ENCODE measurements at regions not wholly inside any gene's neighbourhood (a gene's known extent, or its start where the extent isn't known, plus 50 kb on each side); places are given as distances from the start of the nearest gene placed in this dataset.

- DNase-seq, result no peak
- Histone ChIP-seq H3K36me3 (no peaks in the 10 kb centered on the region), H3K4me3 (no peak overlapping the region), H3K27me3 (no peaks in the 10 kb centered on the region), H3K27ac (no peak overlapping the region), H3K4me1 (peaks cover 0 to 6% (median 3%) of the 10 kb centered on the region in 4 donors), H3K9me3 (no peaks in the 10 kb centered on the region)
- intact Hi-C loops (cut with DNase I), result no loop called here
- TF ChIP-seq, protein P1, sequence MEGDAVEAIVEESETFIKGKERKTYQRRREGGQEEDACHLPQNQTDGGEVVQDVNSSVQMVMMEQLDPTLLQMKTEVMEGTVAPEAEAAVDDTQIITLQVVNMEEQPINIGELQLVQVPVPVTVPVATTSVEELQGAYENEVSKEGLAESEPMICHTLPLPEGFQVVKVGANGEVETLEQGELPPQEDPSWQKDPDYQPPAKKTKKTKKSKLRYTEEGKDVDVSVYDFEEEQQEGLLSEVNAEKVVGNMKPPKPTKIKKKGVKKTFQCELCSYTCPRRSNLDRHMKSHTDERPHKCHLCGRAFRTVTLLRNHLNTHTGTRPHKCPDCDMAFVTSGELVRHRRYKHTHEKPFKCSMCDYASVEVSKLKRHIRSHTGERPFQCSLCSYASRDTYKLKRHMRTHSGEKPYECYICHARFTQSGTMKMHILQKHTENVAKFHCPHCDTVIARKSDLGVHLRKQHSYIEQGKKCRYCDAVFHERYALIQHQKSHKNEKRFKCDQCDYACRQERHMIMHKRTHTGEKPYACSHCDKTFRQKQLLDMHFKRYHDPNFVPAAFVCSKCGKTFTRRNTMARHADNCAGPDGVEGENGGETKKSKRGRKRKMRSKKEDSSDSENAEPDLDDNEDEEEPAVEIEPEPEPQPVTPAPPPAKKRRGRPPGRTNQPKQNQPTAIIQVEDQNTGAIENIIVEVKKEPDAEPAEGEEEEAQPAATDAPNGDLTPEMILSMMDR (IDR thresholded peaks at IDR 0.05), result no peak
- TF ChIP-seq EP300 (IDR thresholded peaks at IDR 0.05) (no peak), POLR2A (IDR thresholded peaks at IDR 0.05) (no peak), POLR2AphosphoS5 (IDR thresholded peaks at IDR 0.05) (no peak)
- 89 to 91% methylated on average over 3 of the region's 3 CpGs for WGBS, 2 donors
Observed at GRCh38 chr4:156523492-156523891, 448.1 kb downstream of the PDGFC start.

DNA sequence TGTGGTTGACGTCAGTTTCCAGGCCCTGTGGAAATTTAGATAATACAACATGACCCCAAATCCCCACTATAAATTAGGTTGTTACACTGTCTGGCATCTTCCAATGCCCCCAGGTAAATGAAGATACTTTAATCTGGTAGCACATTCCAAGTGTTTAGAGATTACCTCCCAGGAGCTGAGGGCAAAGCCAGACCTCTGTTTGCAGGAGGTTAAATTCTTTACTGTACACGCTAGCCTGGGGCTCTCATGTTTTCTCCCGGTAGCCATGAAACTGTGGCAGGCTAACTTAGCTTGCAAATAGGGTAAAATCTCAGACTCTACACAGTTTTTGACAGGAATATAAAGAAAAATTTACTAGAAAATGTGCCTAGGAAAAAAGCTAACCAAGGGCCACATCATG is 450.0 kb downstream of the PDGFC start:
- no peak for DNase-seq
- no peaks in the 10 kb centered on the region for H3K36me3 ChIP-seq
- no peak for TF ChIP-seq POLR2A (IDR thresholded peaks at IDR 0.05)
- no peak for TF ChIP-seq POLR2AphosphoS5 (IDR thresholded peaks at IDR 0.05)
- TF ChIP-seq, protein P1 (IDR thresholded peaks at IDR 0.05), result no peak
- TF ChIP-seq EP300 (IDR thresholded peaks at IDR 0.05), result no peak
- no peaks in the 10 kb centered on the region for H3K9me3 ChIP-seq
- no peak overlapping the region for H3K27ac ChIP-seq
- WGBS, 2 donors, result 91 to 94% methylated on average over 3 of the region's 3 CpGs
- H3K4me3 ChIP-seq, result no peak overlapping the region
- intact Hi-C loops (cut with DNase I), result no loop called here
- no peaks in the 10 kb centered on the region for H3K4me1 ChIP-seq
- no peaks in the 10 kb centered on the region for H3K27me3 ChIP-seq

DNA sequence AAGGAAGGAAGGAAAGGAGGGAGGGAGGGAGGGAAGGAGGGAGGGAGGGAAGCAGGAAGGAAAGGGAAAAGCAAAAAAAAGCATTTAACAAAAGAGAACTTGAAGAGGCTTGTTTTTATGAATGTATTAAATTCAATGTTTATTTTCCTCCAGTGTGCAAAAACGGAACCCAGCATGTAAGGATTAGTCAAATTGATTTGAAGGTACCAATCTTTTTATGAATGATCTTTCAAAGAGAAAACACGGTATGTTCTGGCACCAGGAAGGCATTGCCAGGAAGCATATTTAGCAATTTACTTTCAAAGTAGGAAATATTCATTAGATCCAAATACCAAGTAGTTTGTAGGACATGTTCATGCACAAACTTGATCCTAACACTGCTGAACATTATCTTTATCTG is 453.6 kb downstream of the PDGFC start:
- DNase-seq, result no peak
- H3K9me3 ChIP-seq, result no peaks in the 10 kb centered on the region
- WGBS, 2 donors, result 66 to 74% methylated on average over 2 of the region's 2 CpGs
- no peaks in the 10 kb centered on the region for H3K4me1 ChIP-seq
- intact Hi-C loops (cut with DNase I), result no loop called here
- H3K27ac ChIP-seq, result no peak overlapping the region
- no peaks in the 10 kb centered on the region for H3K36me3 ChIP-seq
- no peak for TF ChIP-seq EP300 (IDR thresholded peaks at IDR 0.05)
- TF ChIP-seq, protein P1 (IDR thresholded peaks at IDR 0.05), result no peak
- no peak for TF ChIP-seq POLR2AphosphoS5 (IDR thresholded peaks at IDR 0.05)
- no peak for TF ChIP-seq POLR2A (IDR thresholded peaks at IDR 0.05)
- H3K27me3 ChIP-seq, result no peaks in the 10 kb centered on the region
- no peak overlapping the region for H3K4me3 ChIP-seq

DNA sequence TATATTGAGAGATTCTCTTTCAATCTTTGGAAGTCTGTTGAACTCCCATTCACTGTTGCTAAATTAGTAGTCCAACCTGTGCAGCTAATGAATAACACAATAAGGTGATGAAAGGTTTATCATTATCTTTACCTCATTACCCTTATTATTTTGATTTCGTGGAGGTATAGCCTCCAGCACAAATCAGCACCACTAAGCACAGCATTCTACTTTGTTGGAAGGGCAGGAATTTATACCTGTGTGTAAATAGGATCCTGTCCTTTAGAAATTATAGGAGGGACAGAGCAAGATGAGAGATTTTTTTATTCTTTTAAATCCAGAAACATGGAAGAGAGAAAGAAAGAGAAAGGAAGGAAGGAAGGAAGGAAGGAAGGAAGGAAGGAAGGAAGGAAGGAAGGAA is 454.1 kb downstream of the PDGFC start:
- intact Hi-C loops (cut with DNase I), result no loop called here
- Histone ChIP-seq H3K27ac (no peak overlapping the region), H3K4me1 (no peaks in the 10 kb centered on the region), H3K36me3 (no peaks in the 10 kb centered on the region), H3K4me3 (no peak overlapping the region), H3K9me3 (no peaks in the 10 kb centered on the region), H3K27me3 (no peaks in the 10 kb centered on the region)
- no peak for DNase-seq
- TF ChIP-seq POLR2A (IDR thresholded peaks at IDR 0.05), result no peak
- TF ChIP-seq, protein P1 (IDR thresholded peaks at IDR 0.05), result no peak
- 41 to 75% methylated on average over 1 of the region's 1 CpG for WGBS, 2 donors

DNA sequence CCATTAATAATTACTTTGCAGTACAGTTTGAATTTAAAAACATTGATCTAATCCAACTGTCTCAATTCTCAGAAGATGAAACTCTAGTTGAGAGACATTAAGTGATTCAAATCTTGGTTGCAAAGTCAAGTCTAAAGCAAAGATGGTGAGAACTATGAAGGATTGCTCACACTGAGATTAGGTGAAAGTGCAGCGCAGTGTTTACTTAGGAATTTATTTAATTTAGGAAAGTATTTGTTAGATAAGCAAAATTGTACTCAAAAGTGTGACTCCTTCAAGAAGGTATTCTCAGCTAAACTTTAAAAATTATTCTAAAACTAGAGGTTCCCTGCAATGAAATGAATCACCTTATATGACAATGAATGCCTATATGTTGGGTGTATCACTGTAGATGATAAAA is 454.9 kb downstream of the PDGFC start:
- WGBS, 2 donors, result 90 to 92% methylated on average over 1 of the region's 1 CpG
- no peak for DNase-seq
- no peak overlapping the region for H3K4me3 ChIP-seq
- H3K9me3 ChIP-seq, result no peaks in the 10 kb centered on the region
- intact Hi-C loops (cut with DNase I), result no loop called here
- H3K4me1 ChIP-seq, result no peaks in the 10 kb centered on the region
- H3K27ac ChIP-seq, result no peak overlapping the region
- no peaks in the 10 kb centered on the region for H3K27me3 ChIP-seq
- H3K36me3 ChIP-seq, result no peaks in the 10 kb centered on the region
- TF ChIP-seq POLR2A (IDR thresholded peaks at IDR 0.05) (no peak), POLR2AphosphoS5 (IDR thresholded peaks at IDR 0.05) (no peak), EP300 (IDR thresholded peaks at IDR 0.05) (no peak)
- TF ChIP-seq, protein P1 (IDR thresholded peaks at IDR 0.05), result no peak

Data from sigmoid colon (tissue), 6 donors.